ENCODE measurements at regions not wholly inside any gene's neighbourhood (a gene's known extent, or its start where the extent isn't known, plus 50 kb on each side); places are given as distances from the start of the nearest gene placed in this dataset.

- H3K4me1 ChIP-seq (ENCODE audit: control insufficient read depth, low read depth, low read length), result no peaks in the 10 kb centered on the region
- WGBS (ENCODE audit: extremely low coverage, insufficient coverage, low lambda C conversion rate), result no CpG with 5 or more reads among the region's 6 CpGs
- no peaks in the 10 kb centered on the region for H3K79me2 ChIP-seq (ENCODE audit: control insufficient read depth, insufficient read depth, low read length)
Observed at GRCh38 chr6:25009393-25009710, 73.6 kb upstream of the RIPOR2 start.

GRCh38 chr6:25010176-25010575 is 74.4 kb upstream of the RIPOR2 start:
- Histone ChIP-seq H3K4me2 (ENCODE audit: low read length) (no peak overlapping the region), H3K23ac (ENCODE audit: low read length) (no peak overlapping the region), H3K4ac (ENCODE audit: low read depth, low read length) (no peak overlapping the region), H3K4me1 (ENCODE audit: control insufficient read depth, low read depth, low read length) (no peaks in the 10 kb centered on the region), H3K27ac (ENCODE audit: low read depth, low read length) (no peak overlapping the region), H3K4me3 (ENCODE audit: low read length) (no peak overlapping the region), H3K9ac (ENCODE audit: low read length) (no peak overlapping the region), H2BK15ac (replicated peaks; ENCODE audit: low read depth) (no peak overlapping the region), H2BK120ac (ENCODE audit: low read depth, low read length) (no peak overlapping the region), H3K18ac (ENCODE audit: low read length) (no peak overlapping the region), H2BK5ac (ENCODE audit: low read length) (no peak overlapping the region), H3K36me3 (ENCODE audit: control insufficient read depth, insufficient read depth, low read length) (no peaks in the 10 kb centered on the region), H4K5ac (ENCODE audit: low read length) (no peak overlapping the region), H3K79me2 (ENCODE audit: control insufficient read depth, insufficient read depth, low read length) (no peaks in the 10 kb centered on the region), H3K56ac (ENCODE audit: low read length) (no peak overlapping the region), H3K27me3 (ENCODE audit: insufficient read depth, low read length, poor library complexity) (no peaks in the 10 kb centered on the region), H3K79me1 (ENCODE audit: low read length) (no peaks in the 10 kb centered on the region), H4K8ac (ENCODE audit: low read depth, low read length) (no peak overlapping the region), H2AK5ac (ENCODE audit: low read length) (no peak overlapping the region)
- no CpG with 5 or more reads among the region's 6 CpGs for WGBS (ENCODE audit: extremely low coverage, insufficient coverage, low lambda C conversion rate)
- no peak for DNase-seq

More at GRCh38 chr6:25009393-25009710, 73.6 kb upstream of the RIPOR2 start:
- Histone ChIP-seq H3K27me3 (ENCODE audit: insufficient read depth, low read length, poor library complexity) (no peaks in the 10 kb centered on the region), H3K9ac (ENCODE audit: low read length) (no peak overlapping the region), H4K8ac (ENCODE audit: low read depth, low read length) (no peak overlapping the region), H3K79me1 (ENCODE audit: low read length) (no peaks in the 10 kb centered on the region), H3K23ac (ENCODE audit: low read length) (no peak overlapping the region), H3K18ac (ENCODE audit: low read length) (no peak overlapping the region), H3K4me2 (ENCODE audit: low read length) (no peak overlapping the region), H3K4ac (ENCODE audit: low read depth, low read length) (no peak overlapping the region), H2AK5ac (ENCODE audit: low read length) (no peak overlapping the region), H2BK15ac (replicated peaks; ENCODE audit: low read depth) (no peak overlapping the region), H2BK5ac (ENCODE audit: low read length) (no peak overlapping the region), H3K36me3 (ENCODE audit: control insufficient read depth, insufficient read depth, low read length) (no peaks in the 10 kb centered on the region), H3K4me3 (ENCODE audit: low read length) (no peak overlapping the region), H3K56ac (ENCODE audit: low read length) (no peak overlapping the region), H2BK120ac (ENCODE audit: low read depth, low read length) (no peak overlapping the region), H4K5ac (ENCODE audit: low read length) (no peak overlapping the region), H3K27ac (ENCODE audit: low read depth, low read length) (no peak overlapping the region)
- no peak for DNase-seq

GRCh38 chr6:25010902-25011625 is 75.3 kb upstream of the RIPOR2 start:
- no peak for DNase-seq
- Histone ChIP-seq H3K4me2 (ENCODE audit: low read length) (no peak overlapping the region), H4K5ac (ENCODE audit: low read length) (no peak overlapping the region), H2AK5ac (ENCODE audit: low read length) (no peak overlapping the region), H3K79me2 (ENCODE audit: control insufficient read depth, insufficient read depth, low read length) (no peaks in the 10 kb centered on the region), H3K27ac (ENCODE audit: low read depth, low read length) (no peak overlapping the region), H2BK5ac (ENCODE audit: low read length) (no peak overlapping the region), H2BK15ac (replicated peaks; ENCODE audit: low read depth) (no peak overlapping the region), H2BK120ac (ENCODE audit: low read depth, low read length) (no peak overlapping the region), H3K9ac (ENCODE audit: low read length) (no peak overlapping the region), H3K18ac (ENCODE audit: low read length) (no peak overlapping the region), H3K23ac (ENCODE audit: low read length) (no peak overlapping the region), H3K36me3 (ENCODE audit: control insufficient read depth, insufficient read depth, low read length) (no peaks in the 10 kb centered on the region), H4K8ac (ENCODE audit: low read depth, low read length) (no peak overlapping the region), H3K56ac (ENCODE audit: low read length) (no peak overlapping the region), H3K27me3 (ENCODE audit: insufficient read depth, low read length, poor library complexity) (no peaks in the 10 kb centered on the region), H3K4me3 (ENCODE audit: low read length) (no peak overlapping the region), H3K79me1 (ENCODE audit: low read length) (no peaks in the 10 kb centered on the region), H3K4me1 (ENCODE audit: control insufficient read depth, low read depth, low read length) (no peaks in the 10 kb centered on the region), H3K4ac (ENCODE audit: low read depth, low read length) (no peak overlapping the region)
- no CpG with 5 or more reads among the region's 3 CpGs for WGBS (ENCODE audit: extremely low coverage, insufficient coverage, low lambda C conversion rate)

GRCh38 chr6:25012657-25013056 is 76.9 kb upstream of the RIPOR2 start:
- no peaks in the 10 kb centered on the region for H3K79me1 ChIP-seq (ENCODE audit: low read length)
- no peaks in the 10 kb centered on the region for H3K27me3 ChIP-seq (ENCODE audit: insufficient read depth, low read length, poor library complexity)
- no peaks in the 10 kb centered on the region for H3K79me2 ChIP-seq (ENCODE audit: control insufficient read depth, insufficient read depth, low read length)
- H3K4ac ChIP-seq (ENCODE audit: low read depth, low read length), result no peak overlapping the region
- H2AK5ac ChIP-seq (ENCODE audit: low read length), result no peak overlapping the region
- no peak overlapping the region for H3K4me3 ChIP-seq (ENCODE audit: low read length)
- WGBS (ENCODE audit: extremely low coverage, insufficient coverage, low lambda C conversion rate), result no CpG with 5 or more reads among the region's 2 CpGs
- no peaks in the 10 kb centered on the region for H3K4me1 ChIP-seq (ENCODE audit: control insufficient read depth, low read depth, low read length)
- no peak overlapping the region for H3K4me2 ChIP-seq (ENCODE audit: low read length)
- DNase-seq, result no peak
- H3K36me3 ChIP-seq (ENCODE audit: control insufficient read depth, insufficient read depth, low read length), result no peaks in the 10 kb centered on the region
- no peak overlapping the region for H3K9ac ChIP-seq (ENCODE audit: low read length)
- H3K18ac ChIP-seq (ENCODE audit: low read length), result no peak overlapping the region
- no peak overlapping the region for H3K56ac ChIP-seq (ENCODE audit: low read length)
- H4K8ac ChIP-seq (ENCODE audit: low read depth, low read length), result no peak overlapping the region
- H2BK5ac ChIP-seq (ENCODE audit: low read length), result no peak overlapping the region
- no peak overlapping the region for H3K27ac ChIP-seq (ENCODE audit: low read depth, low read length)
- no peak overlapping the region for H3K23ac ChIP-seq (ENCODE audit: low read length)
- H4K5ac ChIP-seq (ENCODE audit: low read length), result no peak overlapping the region
- H2BK120ac ChIP-seq (ENCODE audit: low read depth, low read length), result no peak overlapping the region
- H2BK15ac ChIP-seq (replicated peaks; ENCODE audit: low read depth), result no peak overlapping the region

GRCh38 chr6:25013246-25013645 is 77.5 kb upstream of the RIPOR2 start:
- Histone ChIP-seq H3K36me3 (ENCODE audit: control insufficient read depth, insufficient read depth, low read length) (no peaks in the 10 kb centered on the region), H4K8ac (ENCODE audit: low read depth, low read length) (no peak overlapping the region), H2AK5ac (ENCODE audit: low read length) (no peak overlapping the region), H3K9ac (ENCODE audit: low read length) (no peak overlapping the region), H3K56ac (ENCODE audit: low read length) (no peak overlapping the region), H2BK5ac (ENCODE audit: low read length) (no peak overlapping the region), H3K79me2 (ENCODE audit: control insufficient read depth, insufficient read depth, low read length) (no peaks in the 10 kb centered on the region), H3K4me1 (ENCODE audit: control insufficient read depth, low read depth, low read length) (no peaks in the 10 kb centered on the region), H3K27ac (ENCODE audit: low read depth, low read length) (no peak overlapping the region), H3K79me1 (ENCODE audit: low read length) (no peaks in the 10 kb centered on the region), H4K5ac (ENCODE audit: low read length) (no peak overlapping the region), H3K18ac (ENCODE audit: low read length) (no peak overlapping the region), H3K4me3 (ENCODE audit: low read length) (no peak overlapping the region), H2BK15ac (replicated peaks; ENCODE audit: low read depth) (no peak overlapping the region), H3K23ac (ENCODE audit: low read length) (no peak overlapping the region), H2BK120ac (ENCODE audit: low read depth, low read length) (no peak overlapping the region), H3K27me3 (ENCODE audit: insufficient read depth, low read length, poor library complexity) (no peaks in the 10 kb centered on the region), H3K4ac (ENCODE audit: low read depth, low read length) (no peak overlapping the region), H3K4me2 (ENCODE audit: low read length) (no peak overlapping the region)
- DNase-seq, result no peak
- no CpG with 5 or more reads among the region's 4 CpGs for WGBS (ENCODE audit: extremely low coverage, insufficient coverage, low lambda C conversion rate)

- H3K4me1 ChIP-seq (ENCODE audit: control insufficient read depth, low read depth, low read length), result no peaks in the 10 kb centered on the region
Observed at GRCh38 chr6:25014369-25014768, 78.6 kb upstream of the RIPOR2 start.

More at GRCh38 chr6:25014369-25014768, 78.6 kb upstream of the RIPOR2 start:
- H3K4me3 ChIP-seq (ENCODE audit: low read length), result no peak overlapping the region
- H3K27ac ChIP-seq (ENCODE audit: low read depth, low read length), result no peak overlapping the region
- H3K23ac ChIP-seq (ENCODE audit: low read length), result no peak overlapping the region
- no peak overlapping the region for H4K8ac ChIP-seq (ENCODE audit: low read depth, low read length)
- no peak overlapping the region for H3K4me2 ChIP-seq (ENCODE audit: low read length)
- no peak overlapping the region for H4K5ac ChIP-seq (ENCODE audit: low read length)
- H3K27me3 ChIP-seq (ENCODE audit: insufficient read depth, low read length, poor library complexity), result no peaks in the 10 kb centered on the region
- no peaks in the 10 kb centered on the region for H3K79me2 ChIP-seq (ENCODE audit: control insufficient read depth, insufficient read depth, low read length)
- no peak overlapping the region for H3K4ac ChIP-seq (ENCODE audit: low read depth, low read length)
- H3K36me3 ChIP-seq (ENCODE audit: control insufficient read depth, insufficient read depth, low read length), result no peaks in the 10 kb centered on the region
- H3K79me1 ChIP-seq (ENCODE audit: low read length), result no peaks in the 10 kb centered on the region
- no peak overlapping the region for H2BK5ac ChIP-seq (ENCODE audit: low read length)
- WGBS (ENCODE audit: extremely low coverage, insufficient coverage, low lambda C conversion rate), result no CpG with 5 or more reads among the region's 3 CpGs
- no peak overlapping the region for H2BK15ac ChIP-seq (replicated peaks; ENCODE audit: low read depth)
- H3K56ac ChIP-seq (ENCODE audit: low read length), result no peak overlapping the region
- H3K18ac ChIP-seq (ENCODE audit: low read length), result no peak overlapping the region
- no peak overlapping the region for H3K9ac ChIP-seq (ENCODE audit: low read length)
- H2AK5ac ChIP-seq (ENCODE audit: low read length), result no peak overlapping the region
- no peak for DNase-seq
- H2BK120ac ChIP-seq (ENCODE audit: low read depth, low read length), result no peak overlapping the region
